ENCODE measurements at regions not wholly inside any gene's neighbourhood (a gene's known extent, or its start where the extent isn't known, plus 50 kb on each side); places are given as distances from the start of the nearest gene placed in this dataset.

- no peak for TF ChIP-seq CTCF (conservative IDR thresholded peaks at IDR 0.05; ENCODE audit: low read length)
- no peak for TF ChIP-seq EZH2phosphoT487 (IDR thresholded peaks at IDR 0.05; ENCODE audit: borderline replicate concordance)
Observed at GRCh38 chr13:59497621-59498247, 666.0 kb downstream of the DIAPH3 start.
